H1 (cell line): ENCODE measurements at regions not wholly inside any gene's neighbourhood (a gene's known extent, or its start where the extent isn't known, plus 50 kb on each side); places are given as distances from the start of the nearest gene placed in this dataset.

Source experiments
- CTCF ChIP-seq, 3 experiments: IDR thresholded peaks; 1 replicate in 2 of 3; 2 replicates in 1 of 3; pipeline versions ENCODE4 v1.5.1 to v1.6.1; 2011; ENCODE audit warnings: low read length in 3 of 3, mild to moderate bottlenecking in 3 of 3, inconsistent platforms in 2 of 3, low read depth in 1 of 3, moderate library complexity in 1 of 3; ENCODE audit not compliant: insufficient read depth in 1 of 3; ENCODE audit errors: control extremely low read depth in 1 of 3

- TF ChIP-seq CTCF (IDR thresholded peaks at IDR 0.05; ENCODE audit: control extremely low read depth in 1 of 3, insufficient read depth in 1 of 3, low read depth in 1 of 3, low read length in 3 of 3), result no peak
- TF ChIP-seq, all 59 proteins: peak for 0
Measured at GRCh38 chr2:49444005-49444404, 289.7 kb upstream of the FSHR start (continued).
